Skeletal muscle cell (primary cell): ENCODE measurements at regions not wholly inside any gene's neighbourhood (a gene's known extent, or its start where the extent isn't known, plus 50 kb on each side); places are given as distances from the start of the nearest gene placed in this dataset.
"Not testable (repeated sequence)": the region's sequence is repeated elsewhere in the genome, so short reads cannot be mapped to it uniquely, and the experiment has no call there.

Experiments used
- DNase-seq: peaks from one replicate; pipeline ENCODE4 v3.0.0-alpha.2; 2010; ENCODE audit warnings: low read depth
- H3K4me3 ChIP-seq: 2 replicates; pipeline ENCODE4 v1.5.1; 2011; ENCODE audit warnings: low read depth, mild to moderate bottlenecking, control low read depth, low read length, moderate library complexity

DNA sequence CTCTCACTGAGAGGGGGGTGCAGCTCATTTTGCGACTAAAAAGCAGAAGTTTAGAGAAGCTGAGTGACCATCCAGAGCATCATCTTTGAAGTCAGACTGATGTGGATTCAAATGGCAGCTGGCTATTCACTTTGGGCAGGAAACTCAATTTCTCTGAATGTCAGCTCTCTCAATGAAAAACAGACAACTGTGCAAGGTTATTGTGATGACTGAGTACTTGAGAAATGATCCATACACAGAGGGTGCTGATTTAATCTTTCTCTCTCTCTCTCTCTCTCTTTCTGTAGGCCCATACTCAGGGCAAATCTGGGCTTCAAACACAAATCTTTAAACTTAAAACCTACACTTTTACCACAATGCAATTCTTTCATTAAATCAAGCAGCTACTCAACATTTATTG is 185.8 kb upstream of the SLIT2 start:
- DNase-seq: no peak
- H3K4me3 ChIP-seq: no peak overlapping the region

DNA sequence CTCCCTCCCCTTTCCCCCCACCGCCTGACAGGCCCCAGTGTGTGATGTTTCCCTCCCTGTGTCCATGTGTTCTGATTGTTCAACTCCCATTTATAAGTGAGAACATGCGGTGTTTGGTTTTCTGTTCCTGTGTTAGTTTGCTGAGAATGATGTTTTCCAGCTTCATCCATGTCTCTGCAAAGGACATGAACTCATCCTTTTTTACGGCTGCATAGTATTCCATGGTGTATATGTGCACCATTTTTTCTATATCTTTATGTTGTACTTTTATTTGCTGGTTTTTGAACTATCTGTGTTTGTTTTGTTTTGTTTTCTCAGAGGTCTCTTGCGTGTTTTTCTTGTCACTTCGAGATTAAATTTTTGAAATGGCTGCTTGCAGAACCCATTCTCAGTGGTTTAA is 188.8 kb upstream of the SLIT2 start:
- H3K4me3 ChIP-seq, DNase-seq: not testable (repeated sequence)

GRCh38 chr4:20062054-20062453 is 189.7 kb upstream of the SLIT2 start:
- H3K4me3 ChIP-seq: no peak overlapping the region
- no peak for DNase-seq

DNA sequence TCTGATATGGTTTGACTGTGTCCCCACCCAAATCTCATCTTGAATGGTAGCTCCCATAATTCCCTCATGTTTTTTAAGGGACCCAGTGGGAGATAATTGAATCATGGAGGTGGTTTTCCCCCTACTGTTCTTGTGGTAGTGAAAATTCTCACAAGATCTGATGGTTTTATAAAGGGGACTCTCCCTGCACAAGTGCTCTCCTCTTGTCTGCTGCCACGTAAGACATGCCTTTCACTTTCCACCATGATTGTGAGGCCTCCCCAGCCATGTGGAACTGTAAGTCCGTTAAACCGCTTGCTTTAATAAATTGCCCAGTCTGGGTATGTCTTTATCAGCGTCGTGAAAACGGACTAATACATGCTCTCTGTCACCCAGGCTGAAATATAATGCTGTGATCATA is 200.9 kb upstream of the SLIT2 start:
- no peak for DNase-seq
- no peak overlapping the region for H3K4me3 ChIP-seq

GRCh38 chr4:20049889-20050288 is 201.8 kb upstream of the SLIT2 start:
- no peak overlapping the region for H3K4me3 ChIP-seq
- no peak for DNase-seq

DNA sequence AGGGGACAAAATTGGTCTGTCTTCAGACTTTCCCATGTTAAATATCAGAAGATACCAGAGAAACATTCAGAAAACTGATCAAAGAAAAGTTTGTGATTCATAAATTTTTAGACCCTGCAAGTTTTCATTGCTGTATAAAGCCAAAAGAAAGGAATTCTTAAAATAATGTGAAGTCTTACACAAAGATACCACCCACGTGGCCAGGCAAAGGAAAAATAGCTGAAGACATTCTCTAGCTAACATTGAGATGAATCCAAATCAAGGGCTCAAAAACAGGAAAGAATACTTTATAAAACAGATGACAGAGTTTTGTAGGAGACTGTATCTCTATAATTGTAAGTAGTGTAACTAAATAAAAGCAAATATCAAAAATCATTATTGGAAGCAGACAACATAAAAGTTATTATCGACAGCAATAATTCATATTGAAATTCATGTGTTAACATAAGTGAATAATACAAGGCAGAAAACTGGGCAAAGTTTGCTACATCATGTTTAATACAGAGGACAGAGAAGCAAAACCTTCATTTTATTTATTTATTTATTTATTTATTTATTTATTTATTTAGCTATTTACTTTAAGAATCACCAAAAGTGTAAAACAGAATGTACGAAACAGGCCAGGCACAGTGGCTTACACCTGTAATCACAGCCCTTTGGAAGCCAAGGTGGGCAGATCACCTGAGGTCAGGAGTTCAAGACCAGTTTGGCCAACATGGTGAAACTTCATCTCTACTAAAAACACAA is 204.6 kb upstream of the SLIT2 start:
- H3K4me3 ChIP-seq: no peak overlapping the region
- no peak for DNase-seq

DNA sequence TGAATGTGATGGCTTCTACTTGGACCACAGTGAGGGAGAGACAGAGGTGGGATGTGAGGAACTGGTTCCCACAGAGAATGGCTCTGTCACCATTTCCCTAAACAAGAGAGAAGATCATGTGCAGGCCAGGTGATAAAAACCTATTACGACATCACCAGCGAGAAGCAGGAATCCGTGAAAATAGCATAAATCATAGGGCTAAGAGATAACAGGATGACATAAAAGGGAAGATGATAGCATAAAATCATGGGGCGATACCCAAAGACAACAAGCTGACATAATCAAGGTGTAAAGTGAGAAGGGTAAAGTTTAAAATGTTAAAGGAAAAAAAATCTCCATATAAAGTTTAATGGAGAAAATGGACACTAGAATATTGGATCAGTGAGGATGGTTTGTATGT is 205.5 kb upstream of the SLIT2 start:
- H3K4me3 ChIP-seq: no peak overlapping the region
- no peak for DNase-seq

DNA sequence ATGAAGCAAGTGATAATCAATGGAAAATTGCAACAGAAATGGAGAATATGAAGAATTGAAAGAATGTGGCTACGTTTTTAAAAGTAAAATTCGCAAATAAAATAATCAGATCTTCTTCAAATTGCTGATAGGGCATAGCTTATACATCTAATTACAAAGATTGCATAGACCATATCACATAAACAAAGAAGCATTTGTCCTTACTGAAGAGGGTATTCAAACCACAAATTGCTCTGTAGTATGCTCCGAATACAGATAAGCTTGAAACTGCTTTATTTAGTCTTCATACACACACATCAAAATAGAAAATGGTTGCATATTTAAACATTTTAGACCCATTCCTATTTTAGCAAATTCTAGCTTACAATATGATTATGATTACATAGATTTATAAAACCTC is 206.7 kb upstream of the SLIT2 start:
- no peak overlapping the region for H3K4me3 ChIP-seq
- DNase-seq: no peak

DNA sequence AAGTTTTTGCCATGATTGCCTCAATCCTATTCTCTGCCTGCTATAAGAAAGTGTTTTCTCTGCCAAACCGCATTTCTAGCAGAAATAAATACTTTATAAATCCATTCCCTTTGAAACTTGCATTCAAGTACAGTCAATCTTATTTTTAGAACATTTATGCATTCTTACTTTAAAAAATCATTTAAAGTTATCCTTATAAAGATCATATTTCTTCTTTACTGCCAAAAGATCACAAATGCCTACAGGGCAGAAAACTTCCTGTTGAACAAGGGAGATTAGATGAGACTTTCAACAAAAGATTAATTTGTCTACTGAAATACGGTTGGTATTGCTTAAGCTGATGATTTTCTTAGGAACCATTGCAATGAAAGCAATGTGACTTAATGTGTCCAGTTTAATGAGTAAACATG is 207.2 kb upstream of the SLIT2 start:
- no peak for DNase-seq
- H3K4me3 ChIP-seq: no peak overlapping the region

GRCh38 chr4:20043991-20044390 is 207.7 kb upstream of the SLIT2 start:
- no peak overlapping the region for H3K4me3 ChIP-seq
- DNase-seq: no peak

DNA sequence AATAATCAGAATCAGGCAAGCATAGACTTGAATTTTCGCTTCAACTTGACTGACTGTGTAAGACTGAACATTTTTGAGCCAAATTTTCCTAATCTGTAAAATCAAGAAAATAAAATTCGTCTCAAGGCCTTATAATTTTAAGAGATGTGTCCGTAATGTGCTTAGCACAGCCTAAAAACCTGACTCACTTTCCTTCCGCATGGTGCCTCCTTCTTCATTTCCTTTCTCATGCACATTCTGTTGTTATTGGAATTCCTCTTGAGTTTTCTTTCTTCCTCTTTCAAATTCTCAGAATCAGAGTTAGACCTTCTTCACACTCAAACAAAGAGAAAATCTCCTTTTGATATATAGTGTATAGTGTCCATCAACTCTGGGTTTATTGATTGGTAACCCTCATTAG is 208.9 kb upstream of the SLIT2 start:
- no peak overlapping the region for H3K4me3 ChIP-seq
- no peak for DNase-seq

DNA sequence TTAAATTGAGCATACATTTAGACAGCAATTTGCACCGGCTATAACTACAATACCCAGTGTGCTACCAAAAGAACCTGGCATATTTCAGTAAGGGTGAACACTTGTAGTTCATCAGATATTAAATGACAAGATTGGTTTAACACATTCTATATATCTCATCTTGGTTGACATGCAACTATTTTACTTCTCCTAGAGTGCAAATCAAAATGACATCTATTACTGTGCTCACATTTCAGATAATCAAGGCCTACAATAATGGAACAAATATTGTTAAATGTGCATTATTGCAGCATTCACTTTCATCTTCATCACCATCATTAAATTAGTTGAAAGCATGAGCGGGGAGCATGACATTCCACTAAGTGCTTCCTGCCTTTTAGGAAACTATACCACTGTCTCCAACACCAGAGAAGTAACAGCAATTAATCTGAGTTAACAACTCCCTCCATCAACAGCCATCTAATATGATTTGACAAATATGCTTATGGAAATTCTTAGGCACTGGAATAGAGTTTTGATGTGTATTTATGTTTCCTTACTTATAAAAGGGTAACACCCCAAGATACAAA is 209.8 kb upstream of the SLIT2 start:
- no peak for DNase-seq
- no peak overlapping the region for H3K4me3 ChIP-seq

GRCh38 chr4:20037745-20038144 is 214.0 kb upstream of the SLIT2 start:
- DNase-seq: no peak
- H3K4me3 ChIP-seq: no peak overlapping the region

GRCh38 chr4:20030108-20030507 is 221.6 kb upstream of the SLIT2 start:
- no peak for DNase-seq
- H3K4me3 ChIP-seq: no peak overlapping the region

DNA sequence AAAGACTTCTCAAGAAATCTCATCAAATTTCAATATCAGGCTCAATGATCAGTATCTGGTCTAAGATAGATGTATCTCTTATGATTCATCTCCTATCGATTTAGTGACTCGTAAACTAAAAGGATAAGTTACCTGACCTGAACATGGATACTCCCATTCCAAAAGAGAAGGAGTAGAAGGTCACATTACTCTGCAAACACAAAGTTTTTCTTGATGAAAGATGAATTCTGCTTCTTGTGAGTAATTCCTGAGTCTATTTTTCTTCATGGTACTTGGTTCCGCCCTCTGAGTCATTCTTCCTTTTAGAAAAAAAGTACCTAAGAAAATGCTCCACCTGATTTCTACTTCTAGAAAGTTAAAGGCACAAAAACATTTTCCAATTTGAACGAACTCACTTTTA is 223.1 kb upstream of the SLIT2 start:
- no peak overlapping the region for H3K4me3 ChIP-seq
- no peak for DNase-seq

GRCh38 chr4:20026456-20026855 is 225.2 kb upstream of the SLIT2 start:
- no peak overlapping the region for H3K4me3 ChIP-seq
- no peak for DNase-seq

DNA sequence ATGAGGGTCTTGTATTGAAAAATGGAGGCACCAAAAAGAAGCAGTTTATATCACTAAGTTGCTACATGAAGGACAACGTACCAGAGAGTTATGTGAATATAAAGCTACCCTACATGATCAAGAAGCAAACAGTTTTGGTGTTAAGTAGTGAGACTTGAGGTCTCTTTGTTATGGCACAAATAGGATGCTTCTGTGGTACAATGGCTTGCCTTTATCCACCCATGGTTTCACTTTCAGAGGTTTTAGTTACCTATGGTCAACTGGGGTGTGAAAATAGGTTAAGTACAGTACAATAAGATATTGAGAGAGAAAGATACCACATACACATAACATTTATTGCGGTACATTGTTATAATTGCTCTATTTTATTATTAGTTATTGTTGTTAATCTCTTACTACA is 229.2 kb upstream of the SLIT2 start:
- no peak overlapping the region for H3K4me3 ChIP-seq
- no peak for DNase-seq

DNA sequence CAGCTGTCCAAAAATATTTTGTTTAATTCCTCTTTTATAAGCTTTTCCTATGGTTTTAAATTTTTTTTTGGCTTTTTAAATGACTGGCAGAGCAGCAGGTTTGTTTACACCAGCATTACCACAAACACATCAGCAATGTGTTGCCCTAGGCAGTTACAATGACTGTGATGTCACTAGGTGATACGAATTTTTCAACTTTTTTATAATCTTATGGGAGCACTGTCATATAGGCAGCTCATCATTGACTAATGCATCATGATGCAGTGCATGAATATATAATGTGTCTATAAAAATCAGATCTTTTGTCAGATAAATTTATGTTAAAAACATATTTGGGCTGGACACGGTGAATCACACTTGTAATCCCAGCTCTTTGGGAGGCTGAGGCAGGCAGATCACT is 231.6 kb upstream of the SLIT2 start:
- H3K4me3 ChIP-seq: no peak overlapping the region

GRCh38 chr4:20019310-20020015 is 232.2 kb upstream of the SLIT2 start:
- H3K4me3 ChIP-seq: no peak overlapping the region
- no peak for DNase-seq

More for the DNA sequence above, 231.6 kb upstream of the SLIT2 start:
- no peak for DNase-seq

DNA sequence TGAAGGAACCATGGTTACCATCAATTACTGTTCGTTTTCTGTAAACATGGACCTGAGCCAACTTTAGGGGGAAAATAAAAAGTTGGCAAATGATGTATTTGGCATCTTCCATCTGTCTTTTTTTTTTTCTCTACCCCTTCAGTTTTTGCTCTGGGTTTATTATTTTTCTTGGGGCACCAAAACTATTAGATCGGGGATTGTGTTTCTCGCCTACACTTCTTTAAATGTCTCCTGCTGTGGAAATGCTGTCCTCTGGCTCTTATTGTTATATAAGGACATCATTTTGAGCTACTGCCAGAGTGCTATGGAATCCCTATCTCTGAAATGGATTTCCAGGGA is 234.0 kb upstream of the SLIT2 start:
- DNase-seq: no peak
- no peak overlapping the region for H3K4me3 ChIP-seq
